ENCODE measurements at regions not wholly inside any gene's neighbourhood (a gene's known extent, or its start where the extent isn't known, plus 50 kb on each side); places are given as distances from the start of the nearest gene placed in this dataset.

DNA sequence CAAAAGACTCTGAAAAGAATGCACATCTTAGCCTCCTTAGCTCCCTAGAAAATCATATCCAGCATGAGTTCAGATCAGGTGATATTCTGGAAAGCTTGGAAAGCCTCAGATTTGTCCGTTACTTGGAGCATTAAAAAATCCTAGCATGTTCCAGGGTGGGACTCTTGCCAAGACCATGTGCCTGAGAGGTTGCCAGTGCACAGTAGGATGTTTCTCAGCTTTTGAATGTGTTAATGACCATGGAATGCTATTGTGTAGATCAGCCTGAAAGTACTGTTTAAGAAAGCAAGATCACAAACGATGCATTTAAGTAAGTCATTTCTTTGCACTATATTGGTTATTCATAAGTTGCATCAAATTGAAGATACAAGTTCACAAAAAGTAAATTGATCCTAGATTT lies 230.5 kb downstream of the ETNK1 start:
- TF ChIP-seq POLR2A (IDR thresholded peaks at IDR 0.05; ENCODE audit: low read depth, low read length) (no peak), POLR2AphosphoS5 (IDR thresholded peaks at IDR 0.05; ENCODE audit: low read depth, low read length) (no peak)
